ENCODE measurements at regions not wholly inside any gene's neighbourhood (a gene's known extent, or its start where the extent isn't known, plus 50 kb on each side); places are given as distances from the start of the nearest gene placed in this dataset.

DNA sequence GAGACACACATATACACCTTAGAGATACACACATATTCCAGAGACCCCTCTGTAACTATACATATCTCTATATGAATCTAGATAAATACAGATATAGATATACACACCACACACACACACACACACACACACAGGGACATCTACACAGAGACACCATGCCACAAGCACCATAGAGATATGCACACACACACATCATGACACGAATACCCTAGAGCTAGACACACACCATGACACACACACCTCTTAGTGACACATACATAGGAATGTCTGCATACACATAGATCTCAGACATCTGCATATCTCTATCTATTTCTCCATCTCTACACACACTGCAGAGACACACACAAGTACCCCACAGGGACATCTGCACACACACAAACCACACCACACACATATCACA, 270.0 kb downstream of the CYRIA start:
- H3K4me1 ChIP-seq (ENCODE audit: insufficient read depth, low read length, poor library complexity, severe bottlenecking), result peaks cover 14% of the 10 kb centered on the region
- no peaks in the 10 kb centered on the region for H4K20me1 ChIP-seq (ENCODE audit: insufficient read depth, low read length, poor library complexity, severe bottlenecking)
- H3K9me3 ChIP-seq (ENCODE audit: insufficient read depth, low read depth, low read length), result no peaks in the 10 kb centered on the region
- no peak overlapping the region for H3K4me2 ChIP-seq (ENCODE audit: low read depth, low read length, poor library complexity, severe bottlenecking)
- no peaks in the 10 kb centered on the region for H3K79me2 ChIP-seq (ENCODE audit: insufficient read depth, low read length)
- no peak overlapping the region for H3K4me3 ChIP-seq (ENCODE audit: low read length, poor library complexity, severe bottlenecking)
- H3K9me2 ChIP-seq (replicated peaks; ENCODE audit: low read depth, low read length), result no peaks in the 10 kb centered on the region
- no peak overlapping the region for H3K9ac ChIP-seq (ENCODE audit: low read depth, low read length, poor library complexity, severe bottlenecking)
- no peaks in the 10 kb centered on the region for H3F3A ChIP-seq (ENCODE audit: low read depth)
- H3K36me3 ChIP-seq (ENCODE audit: insufficient read depth, low read length), result no peaks in the 10 kb centered on the region
- TF ChIP-seq EZH2phosphoT487 (IDR thresholded peaks at IDR 0.05; ENCODE audit: borderline replicate concordance) (no peak), CTCF (conservative IDR thresholded peaks at IDR 0.05; ENCODE audit: low read length) (no peak)
- no peak overlapping the region for H2AFZ ChIP-seq (ENCODE audit: low read length)
- H3K27me3 ChIP-seq (ENCODE audit: insufficient read depth, low read length, poor library complexity, severe bottlenecking), result no peaks in the 10 kb centered on the region

GRCh38 chr2:16394986-16395550, 270.6 kb downstream of the CYRIA start:
- H4K20me1 ChIP-seq (ENCODE audit: insufficient read depth, low read length, poor library complexity, severe bottlenecking), result no peaks in the 10 kb centered on the region
- no peak for TF ChIP-seq CTCF (conservative IDR thresholded peaks at IDR 0.05; ENCODE audit: low read length)
- no peak for TF ChIP-seq EZH2phosphoT487 (IDR thresholded peaks at IDR 0.05; ENCODE audit: borderline replicate concordance)

DNA sequence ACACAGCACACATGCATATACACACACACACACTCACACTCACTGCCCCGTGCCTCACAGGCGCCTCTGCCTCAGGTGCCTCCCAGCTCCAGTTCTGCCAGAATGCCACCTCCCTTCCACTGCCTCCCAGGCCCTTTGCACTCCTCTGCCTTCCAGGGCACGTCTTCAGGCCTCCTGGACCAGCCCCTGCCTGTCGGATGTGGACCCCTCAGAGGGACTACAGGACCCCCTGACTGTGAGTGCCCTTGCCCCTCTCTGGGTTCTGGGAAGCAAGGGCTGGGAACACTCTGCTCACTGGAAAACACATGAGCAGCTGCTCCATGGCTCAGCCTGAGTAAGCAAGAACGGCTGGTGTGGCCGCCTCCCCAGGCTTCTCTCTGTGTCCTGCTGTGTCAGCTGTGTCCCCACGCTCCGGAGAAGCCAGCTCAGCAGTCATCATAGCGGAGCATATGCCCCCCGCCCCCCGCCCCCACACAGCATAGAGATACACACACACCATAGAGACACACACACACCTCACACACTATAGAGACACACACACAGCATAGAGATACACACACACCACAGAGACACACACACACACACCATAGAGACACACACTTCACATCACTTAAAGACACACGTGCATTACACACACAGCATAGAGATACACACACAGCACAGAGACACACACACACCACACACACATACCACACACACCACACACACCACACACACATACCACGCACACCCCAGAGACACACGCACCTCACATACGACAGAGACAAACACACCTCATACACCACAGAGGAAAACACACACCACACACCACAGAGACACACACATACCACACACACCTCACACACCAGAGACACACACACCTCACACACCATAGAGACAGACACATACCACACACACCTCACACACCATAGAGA, 271.3 kb downstream of the CYRIA start:
- Histone ChIP-seq H3K9me3 (ENCODE audit: insufficient read depth, low read depth, low read length) (no peaks in the 10 kb centered on the region), H3K79me2 (ENCODE audit: insufficient read depth, low read length) (no peaks in the 10 kb centered on the region), H4K20me1 (ENCODE audit: insufficient read depth, low read length, poor library complexity, severe bottlenecking) (no peaks in the 10 kb centered on the region), H3K4me1 (ENCODE audit: insufficient read depth, low read length, poor library complexity, severe bottlenecking) (peaks cover 7% of the 10 kb centered on the region), H3K4me3 (ENCODE audit: low read length, poor library complexity, severe bottlenecking) (no peak overlapping the region), H3K4me2 (ENCODE audit: low read depth, low read length, poor library complexity, severe bottlenecking) (no peak overlapping the region), H3F3A (ENCODE audit: low read depth) (no peaks in the 10 kb centered on the region), H3K36me3 (ENCODE audit: insufficient read depth, low read length) (no peaks in the 10 kb centered on the region), H3K27me3 (ENCODE audit: insufficient read depth, low read length, poor library complexity, severe bottlenecking) (no peaks in the 10 kb centered on the region), H3K9me2 (replicated peaks; ENCODE audit: low read depth, low read length) (no peaks in the 10 kb centered on the region), H3K9ac (ENCODE audit: low read depth, low read length, poor library complexity, severe bottlenecking) (no peak overlapping the region), H2AFZ (ENCODE audit: low read length) (no peak overlapping the region)
- TF ChIP-seq CTCF (conservative IDR thresholded peaks at IDR 0.05; ENCODE audit: low read length) (no peak), EZH2phosphoT487 (IDR thresholded peaks at IDR 0.05; ENCODE audit: borderline replicate concordance) (no peak)

More at GRCh38 chr2:16394986-16395550, 270.6 kb downstream of the CYRIA start:
- no peak overlapping the region for H3K4me2 ChIP-seq (ENCODE audit: low read depth, low read length, poor library complexity, severe bottlenecking)
- H3K79me2 ChIP-seq (ENCODE audit: insufficient read depth, low read length), result no peaks in the 10 kb centered on the region
- H3K9ac ChIP-seq (ENCODE audit: low read depth, low read length, poor library complexity, severe bottlenecking), result no peak overlapping the region
- H3F3A ChIP-seq (ENCODE audit: low read depth), result no peaks in the 10 kb centered on the region
- H3K36me3 ChIP-seq (ENCODE audit: insufficient read depth, low read length), result no peaks in the 10 kb centered on the region
- H3K27me3 ChIP-seq (ENCODE audit: insufficient read depth, low read length, poor library complexity, severe bottlenecking), result no peaks in the 10 kb centered on the region
- peaks cover 9% of the 10 kb centered on the region for H3K4me1 ChIP-seq (ENCODE audit: insufficient read depth, low read length, poor library complexity, severe bottlenecking)
- no peak overlapping the region for H2AFZ ChIP-seq (ENCODE audit: low read length)
- H3K9me2 ChIP-seq (replicated peaks; ENCODE audit: low read depth, low read length), result no peaks in the 10 kb centered on the region
- no peak overlapping the region for H3K4me3 ChIP-seq (ENCODE audit: low read length, poor library complexity, severe bottlenecking)
- H3K9me3 ChIP-seq (ENCODE audit: insufficient read depth, low read depth, low read length), result no peaks in the 10 kb centered on the region
